Fibroblast of peridontal ligament (primary cell): ENCODE measurements at regions not wholly inside any gene's neighbourhood (a gene's known extent, or its start where the extent isn't known, plus 50 kb on each side); places are given as distances from the start of the nearest gene placed in this dataset.

Experiments used
- DNase-seq: peaks from one replicate; pipeline ENCODE4 v3.0.0-alpha.2; 2010; ENCODE audit errors: extremely low read depth

DNA sequence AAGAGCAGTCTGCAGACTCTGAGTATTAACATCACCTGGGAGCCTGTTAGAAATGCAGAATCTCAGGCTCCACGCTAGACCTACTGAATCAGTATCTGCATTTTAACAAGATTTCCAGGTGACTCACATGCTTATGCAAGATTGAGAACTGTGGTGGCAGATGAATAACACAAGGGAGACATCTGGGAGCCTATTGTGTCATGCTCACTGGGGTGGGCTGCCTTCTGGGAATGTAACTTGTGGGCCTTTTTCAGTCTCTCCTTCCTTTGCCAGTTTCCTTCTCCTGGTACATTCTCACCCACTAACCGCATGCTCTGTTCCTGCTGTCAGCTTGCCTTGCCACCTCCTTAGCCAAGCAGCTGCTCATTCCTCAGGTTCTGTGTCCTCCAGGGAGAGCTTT is 176.6 kb upstream of the C9orf72 start:
- no peak for DNase-seq

DNA sequence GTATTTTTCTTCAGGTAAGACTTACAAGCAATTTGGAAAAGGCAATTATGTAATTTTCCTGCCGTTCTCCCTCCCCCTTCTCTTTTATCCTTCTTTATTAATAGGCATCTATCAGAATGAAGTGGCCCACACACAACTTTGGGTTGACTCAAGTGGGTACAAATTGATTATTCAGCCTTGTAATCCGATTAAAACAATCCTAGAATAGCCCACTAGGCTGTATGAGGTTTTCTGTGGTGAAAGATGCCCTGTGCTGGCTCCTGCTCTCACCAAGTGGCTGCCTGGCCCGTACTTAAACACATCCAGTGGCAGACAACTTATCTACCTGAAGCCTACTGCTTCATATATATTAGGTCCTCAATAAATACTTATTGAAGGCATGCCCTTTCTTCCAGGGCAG is 177.3 kb upstream of the C9orf72 start:
- no peak for DNase-seq

DNA sequence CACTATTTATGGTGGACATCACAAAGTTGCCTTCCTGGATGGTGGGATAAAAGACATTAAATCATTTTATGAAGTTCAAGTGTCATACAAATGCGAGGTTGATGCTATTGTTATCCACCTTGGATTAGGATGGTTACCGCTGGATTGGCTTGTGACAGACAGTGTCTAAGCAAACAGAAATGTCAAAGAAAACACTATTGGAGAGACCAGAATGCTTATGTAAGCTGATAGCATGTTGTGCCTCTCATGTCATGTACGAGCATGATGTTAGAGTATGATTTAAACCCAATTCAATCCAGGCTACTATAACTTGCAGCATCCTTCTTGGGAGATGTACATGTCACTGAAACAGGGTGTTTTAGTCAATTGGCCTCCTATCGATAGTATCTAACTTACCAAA is 178.8 kb upstream of the C9orf72 start:
- DNase-seq = no peak

DNA sequence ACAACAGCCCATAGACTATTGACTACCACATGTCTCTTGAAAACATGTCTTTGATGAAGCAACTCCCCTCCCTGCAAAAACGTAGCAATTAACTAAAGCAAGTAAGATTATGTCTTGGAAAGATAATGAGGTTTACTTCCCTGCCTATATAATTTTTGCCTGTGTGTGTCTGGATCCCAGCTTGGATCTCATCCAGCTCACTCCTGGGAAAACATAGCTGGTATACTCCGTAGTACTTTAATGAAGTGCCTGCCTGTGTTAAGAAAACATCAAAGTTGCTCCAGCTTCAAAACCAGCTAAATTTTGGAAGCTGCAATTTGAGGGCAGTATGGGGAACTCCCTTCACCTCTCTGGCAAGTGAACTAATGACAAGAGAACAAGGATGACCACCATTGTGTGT is 182.6 kb upstream of the C9orf72 start:
- DNase-seq = no peak

DNA sequence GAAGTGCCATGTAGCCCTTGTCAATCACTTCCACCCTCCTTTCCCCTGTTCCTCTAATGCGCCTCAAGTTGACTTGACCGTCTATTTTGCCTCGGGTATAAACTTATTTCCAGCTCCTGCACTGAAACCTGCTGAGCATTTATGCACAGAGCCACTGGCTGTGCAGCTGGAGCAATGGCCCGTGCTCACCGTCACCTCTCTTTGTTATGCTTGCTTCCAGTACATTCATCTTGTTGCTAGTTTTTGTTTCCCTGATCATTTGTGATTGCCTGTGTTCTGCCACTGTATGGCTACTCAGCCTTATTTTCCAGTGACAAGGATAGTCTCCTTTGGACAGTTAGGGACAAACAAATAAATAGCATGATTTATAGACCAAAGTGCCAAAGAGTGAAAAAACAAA is 183.1 kb upstream of the C9orf72 start:
- DNase-seq = no peak

DNA sequence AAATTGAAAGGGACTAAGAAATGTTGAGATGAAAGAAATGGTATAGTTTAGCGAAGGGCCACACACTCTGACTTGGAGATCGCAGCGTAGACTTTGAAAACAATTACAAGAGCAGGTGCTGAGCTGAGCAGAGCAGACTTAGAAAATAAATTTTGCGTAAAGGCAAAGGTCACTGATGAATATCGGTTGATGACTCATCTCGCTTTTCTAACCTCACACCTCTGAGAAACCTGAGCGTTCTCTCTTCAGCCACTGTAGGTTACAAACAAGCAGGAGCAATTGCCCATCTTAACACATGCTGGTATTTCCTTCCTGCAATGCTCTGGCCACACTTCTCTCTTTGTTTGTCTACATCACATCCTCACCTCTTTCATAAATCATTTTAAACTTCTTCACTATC is 190.6 kb upstream of the C9orf72 start:
- no peak for DNase-seq

DNA sequence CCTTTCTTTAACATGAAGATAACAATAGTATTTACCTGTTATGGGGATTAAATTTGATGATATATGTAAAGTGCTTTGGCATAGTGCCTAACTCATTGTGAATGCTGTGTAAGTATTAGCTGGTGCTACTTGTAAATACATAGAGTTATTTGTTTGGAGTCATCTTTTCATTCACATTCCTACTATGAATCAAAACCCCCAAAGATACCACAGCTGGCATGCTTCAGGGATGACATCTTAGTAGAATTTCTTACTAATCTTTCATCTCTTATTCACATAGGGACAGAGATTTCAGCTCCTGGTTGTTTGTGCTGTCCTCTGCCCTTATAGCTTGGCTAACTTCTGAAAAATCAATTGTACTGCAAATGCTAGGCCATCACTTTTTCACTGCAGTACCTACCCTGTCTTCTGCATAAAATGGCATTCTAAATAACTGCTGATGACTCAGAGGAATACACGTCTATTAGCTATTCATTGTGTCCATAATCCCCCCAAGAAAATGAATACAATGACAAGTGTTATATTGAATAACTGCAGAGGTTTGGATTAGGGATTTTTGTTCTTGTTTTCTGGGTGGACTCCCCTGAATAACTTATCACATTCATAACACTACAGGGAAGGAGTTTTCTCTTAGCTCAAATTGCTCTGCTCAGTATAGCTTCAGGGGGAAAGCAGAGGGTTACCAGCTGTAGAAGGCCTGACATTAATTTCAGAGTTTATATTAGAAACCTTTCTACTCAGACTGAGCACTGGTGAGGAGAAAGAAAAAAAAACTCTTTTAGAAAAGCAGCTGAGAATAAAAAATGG is 192.2 kb upstream of the C9orf72 start:
- no peak for DNase-seq

DNA sequence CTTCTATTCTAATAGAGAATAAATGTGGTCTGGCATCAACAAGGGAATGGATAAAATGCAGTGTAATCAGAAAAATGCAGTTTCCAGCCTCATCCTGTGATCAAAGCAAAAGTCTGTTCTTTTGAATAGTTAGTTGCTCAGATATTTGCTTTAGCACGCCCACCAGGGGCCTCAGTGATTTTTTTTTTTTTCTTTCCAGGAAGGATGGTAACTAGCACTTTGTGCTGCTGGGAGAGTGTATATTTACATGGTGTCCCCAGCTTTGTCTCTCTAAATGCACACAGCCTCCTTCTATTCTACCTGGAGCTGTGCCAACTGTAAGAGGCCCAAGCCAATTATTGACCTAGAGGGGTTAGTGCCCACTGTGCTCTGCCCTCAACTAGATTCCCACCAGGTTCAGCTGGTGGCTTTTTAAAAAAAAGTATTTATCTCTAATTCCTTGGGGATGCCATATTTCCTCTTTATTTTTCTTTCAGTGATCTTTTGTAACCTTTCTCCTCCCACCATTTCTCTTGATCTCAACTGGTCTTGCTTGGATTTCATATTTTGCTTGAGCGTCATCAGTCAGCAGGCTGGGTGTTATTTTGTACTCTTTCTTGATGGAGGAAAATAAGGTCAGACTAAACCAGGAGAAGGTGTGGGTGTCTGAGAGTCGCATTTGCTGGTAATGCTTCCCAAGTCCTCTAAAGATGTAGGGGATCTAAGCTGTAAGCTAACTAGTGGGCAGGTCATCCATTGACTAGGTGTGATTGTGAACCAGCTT is 193.0 kb upstream of the C9orf72 start:
- DNase-seq = no peak

DNA sequence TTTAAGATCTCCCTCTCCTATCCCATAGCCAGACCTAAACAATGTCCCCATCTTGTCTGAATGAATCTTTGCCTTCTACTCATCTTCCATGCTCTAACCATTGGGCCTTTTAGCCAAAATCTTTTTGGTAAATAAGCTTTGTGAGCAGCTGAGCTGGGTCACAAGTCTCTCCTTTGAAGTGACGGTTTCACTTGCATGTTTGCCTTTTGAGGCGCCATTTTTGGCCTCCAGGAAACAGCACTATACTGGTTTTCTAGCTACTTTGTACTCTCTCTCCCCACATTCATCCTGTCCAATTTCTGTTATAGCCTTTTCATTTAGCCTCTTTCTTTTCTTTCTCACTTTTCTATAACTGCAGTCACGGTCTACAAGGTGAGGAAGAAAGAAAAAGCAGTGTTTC is 195.5 kb upstream of the C9orf72 start:
- no peak for DNase-seq

DNA sequence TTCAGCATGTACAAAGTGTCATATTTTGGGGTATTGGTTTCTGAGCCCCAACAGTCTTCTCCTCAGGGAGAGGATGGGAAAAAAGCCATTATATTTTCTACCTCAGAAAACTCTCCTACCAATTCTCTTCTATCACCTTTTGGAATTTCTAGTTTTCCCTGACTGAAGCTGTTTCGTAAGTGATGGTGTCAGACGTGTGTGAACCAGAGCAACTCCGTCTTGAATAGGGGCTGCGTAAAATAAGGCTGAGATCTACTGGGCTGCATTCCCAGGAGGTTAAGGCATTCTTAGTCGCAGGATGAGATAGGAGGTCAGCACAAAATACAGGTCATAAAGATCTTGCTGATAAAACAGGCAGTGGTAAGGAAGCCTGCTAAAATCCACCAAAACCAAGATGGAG is 197.3 kb upstream of the C9orf72 start:
- no peak for DNase-seq

DNA sequence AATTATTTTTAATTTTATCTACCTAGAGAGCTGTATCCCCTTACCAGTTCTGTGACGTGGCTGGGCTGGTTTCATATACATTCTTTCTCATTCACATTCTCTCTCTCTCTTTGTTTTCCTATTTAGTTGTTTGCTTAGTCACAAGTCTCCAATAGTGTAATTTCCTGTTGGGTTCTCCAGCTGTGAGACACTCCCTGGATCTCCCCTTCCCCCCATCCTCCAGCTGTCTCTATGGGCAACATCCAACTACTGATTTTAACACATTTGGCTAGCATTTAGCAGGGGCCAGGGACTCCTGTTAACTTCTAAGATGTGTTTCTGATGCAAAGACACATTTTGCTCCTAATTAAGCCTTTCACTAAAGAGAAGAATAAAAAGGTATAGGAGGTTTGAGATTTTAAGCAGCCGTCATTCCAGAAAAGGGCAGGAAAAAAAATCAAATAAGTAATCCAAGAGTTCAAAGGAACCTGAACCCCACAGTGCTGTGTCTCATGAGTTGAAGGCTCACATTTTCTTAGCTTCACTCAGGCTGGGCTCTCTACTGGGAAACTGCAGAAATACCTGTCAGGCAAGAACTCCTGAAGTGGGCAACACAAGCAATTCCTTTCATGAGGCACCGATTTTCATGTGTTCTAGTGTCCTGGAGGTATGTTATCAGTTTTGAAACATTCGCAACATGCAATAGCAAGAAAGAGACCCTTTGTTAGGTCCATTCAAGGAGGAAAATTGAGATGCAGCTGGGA is 198.7 kb upstream of the C9orf72 start:
- no peak for DNase-seq

DNA sequence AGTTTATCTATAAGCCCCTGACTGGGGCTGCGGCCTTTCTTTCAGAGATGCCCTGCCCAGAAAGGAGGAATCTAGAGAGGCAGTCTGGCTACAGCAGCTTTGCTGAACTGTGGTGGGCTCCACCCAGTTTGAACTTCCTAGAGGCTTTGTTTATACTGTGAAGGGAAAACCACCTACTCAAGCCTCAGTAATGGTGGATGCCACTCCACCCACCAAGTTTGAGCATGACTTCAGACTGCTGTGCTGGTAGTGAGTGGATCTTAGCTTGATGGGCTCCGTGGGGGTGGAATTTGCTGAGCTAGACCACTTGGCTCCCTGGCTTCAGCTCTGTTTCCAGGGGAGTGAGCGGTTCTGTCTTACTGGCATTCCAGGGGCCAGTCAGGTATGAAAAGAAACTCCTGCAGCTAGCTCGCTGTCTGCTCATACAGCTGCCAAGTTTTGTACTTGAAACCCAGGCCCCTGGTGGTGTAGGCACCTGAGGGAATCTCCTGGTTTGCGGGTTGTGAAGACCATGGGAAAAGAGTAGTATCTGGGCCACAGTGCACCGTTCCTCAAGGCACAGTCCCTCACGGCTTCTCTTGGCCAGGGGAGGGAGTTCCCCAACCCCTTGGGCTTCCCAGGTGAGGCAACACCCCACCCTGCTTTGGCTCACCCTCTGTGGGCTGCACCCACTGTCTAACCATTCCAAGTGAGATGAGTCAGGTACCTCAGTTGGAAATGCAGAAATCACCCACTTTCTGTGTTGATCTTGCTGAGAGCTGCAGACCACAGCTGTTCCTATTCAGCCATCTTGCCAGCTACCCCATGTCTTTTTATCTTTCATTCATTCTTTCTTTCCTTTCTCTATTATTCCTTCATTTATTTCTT is 211.8 kb upstream of the C9orf72 start:
- no peak for DNase-seq

DNA sequence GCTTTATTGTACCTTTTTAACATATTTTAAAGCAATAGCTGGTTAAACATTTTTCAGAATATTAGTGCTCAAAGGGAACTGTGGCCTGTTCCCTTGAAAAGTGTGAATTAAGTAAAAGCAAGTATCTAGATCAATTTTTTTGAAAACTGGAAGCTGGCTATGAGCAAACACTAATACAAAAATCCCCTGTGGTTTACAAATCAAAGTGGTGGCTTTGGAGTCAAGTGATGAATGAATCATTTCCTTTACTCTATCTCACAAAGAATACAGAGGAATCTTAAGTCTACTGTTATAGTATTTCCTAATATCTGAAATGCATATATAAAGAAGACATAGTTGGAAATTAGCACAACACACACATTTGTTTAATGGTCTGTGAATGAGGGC is 212.4 kb upstream of the C9orf72 start:
- DNase-seq = no peak

DNA sequence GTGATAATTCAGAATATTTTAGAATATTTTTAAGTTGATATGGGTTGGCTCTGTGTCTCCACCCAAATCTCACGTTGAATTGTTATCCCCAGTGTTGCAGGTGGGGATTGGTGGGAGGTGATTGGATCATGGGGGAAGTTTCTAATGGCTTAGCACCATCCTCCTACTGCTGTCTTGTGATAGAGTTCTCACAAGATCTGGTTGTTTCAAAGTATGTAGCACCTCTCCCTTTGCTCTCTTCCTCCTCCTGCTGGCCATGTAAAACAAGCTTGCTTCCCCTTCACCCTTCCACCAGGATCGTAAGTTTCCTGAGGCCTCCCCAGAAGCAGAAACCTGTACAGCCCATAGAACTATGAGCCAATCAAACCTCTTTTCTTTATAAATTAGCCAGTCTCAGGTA is 214.6 kb upstream of the C9orf72 start:
- DNase-seq = no peak

DNA sequence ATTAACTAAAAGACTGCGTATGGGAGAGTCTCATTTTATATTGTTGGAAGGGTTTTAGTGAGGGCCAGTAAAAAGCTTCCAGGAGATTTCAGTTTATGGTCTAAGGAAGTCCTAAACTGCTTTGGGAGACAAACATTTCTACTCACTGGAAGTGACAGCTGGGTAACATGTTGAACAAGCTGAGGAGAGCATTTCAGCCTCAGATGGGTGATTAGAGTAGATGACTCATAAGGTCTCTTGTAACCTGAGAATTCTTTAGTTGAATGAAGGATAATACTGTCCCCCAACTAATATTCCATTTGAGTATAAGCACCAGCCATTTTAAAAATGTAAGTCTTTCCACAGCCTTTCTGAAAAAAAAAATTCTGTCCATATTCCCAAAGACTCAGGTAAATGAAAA is 218.0 kb upstream of the C9orf72 start:
- no peak for DNase-seq

DNA sequence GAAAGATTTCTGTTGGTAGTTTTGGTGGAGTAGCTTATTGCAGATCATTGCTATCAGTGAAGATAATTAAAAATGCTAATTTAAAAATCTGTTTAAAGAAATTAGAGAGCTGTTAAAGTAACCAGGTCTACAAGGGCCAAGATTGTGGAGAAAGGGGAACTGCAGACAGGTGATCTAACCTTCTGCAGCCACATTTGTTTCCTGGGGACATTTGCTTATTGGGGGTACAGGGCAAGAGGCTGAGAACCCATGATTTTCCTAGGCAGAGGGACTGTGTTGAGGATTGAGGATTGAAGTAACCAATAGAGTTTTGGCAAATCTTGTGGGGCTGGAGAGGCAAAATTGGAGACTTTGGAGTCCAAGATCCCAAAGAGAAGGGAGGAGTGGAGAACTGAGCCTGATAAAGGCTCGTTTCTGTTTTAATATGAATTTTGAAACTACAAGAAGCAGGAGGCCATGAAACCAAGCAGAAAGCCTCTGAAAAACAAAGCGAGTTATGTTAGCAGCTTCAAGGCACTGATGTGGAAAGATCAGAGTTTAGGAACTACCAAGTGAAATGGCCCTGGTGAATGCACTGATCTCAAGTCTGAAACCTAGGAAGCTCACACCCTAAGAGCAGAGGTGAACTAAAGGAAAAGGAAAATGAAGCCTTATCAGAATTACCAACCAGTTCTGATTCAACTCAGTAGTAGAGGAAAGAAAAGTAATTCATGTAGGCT is 219.8 kb upstream of the C9orf72 start:
- no peak for DNase-seq

DNA sequence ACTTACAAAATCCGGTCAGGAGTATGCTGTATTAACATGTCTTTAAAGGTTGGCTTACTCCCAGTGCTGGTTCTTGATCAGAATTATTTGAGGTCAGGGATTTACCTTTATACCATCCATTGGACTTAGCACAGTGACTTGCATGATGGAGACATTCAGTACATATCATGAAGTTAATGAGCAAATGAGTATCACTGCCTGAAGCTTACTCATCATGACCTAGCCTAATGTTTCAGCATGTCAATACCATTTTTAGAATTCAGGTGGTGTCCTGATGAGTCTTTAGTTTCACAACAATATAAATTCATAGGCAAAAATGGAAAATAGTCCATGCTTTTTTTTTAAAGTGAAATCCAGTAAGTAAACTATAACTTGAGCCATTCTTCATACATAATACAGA is 226.0 kb upstream of the C9orf72 start:
- DNase-seq = no peak

DNA sequence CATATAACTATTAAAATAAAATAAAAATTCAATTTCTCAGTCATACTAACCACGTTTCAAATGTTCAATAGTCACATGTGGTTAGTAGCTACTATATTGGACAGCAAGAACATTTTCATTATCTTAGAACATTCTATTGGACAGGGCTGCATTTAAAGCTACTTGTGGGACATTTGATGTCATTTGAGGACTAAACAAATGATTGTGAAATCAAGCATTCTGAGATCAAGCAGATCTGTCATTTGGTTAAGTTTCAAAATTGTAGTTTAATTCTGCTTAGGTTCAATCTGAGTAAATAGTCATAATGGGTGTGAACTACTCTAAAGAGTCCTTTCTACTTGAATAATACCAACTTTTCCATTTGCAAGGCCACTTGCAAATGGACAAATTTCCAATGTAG is 226.9 kb upstream of the C9orf72 start:
- DNase-seq = no peak

DNA sequence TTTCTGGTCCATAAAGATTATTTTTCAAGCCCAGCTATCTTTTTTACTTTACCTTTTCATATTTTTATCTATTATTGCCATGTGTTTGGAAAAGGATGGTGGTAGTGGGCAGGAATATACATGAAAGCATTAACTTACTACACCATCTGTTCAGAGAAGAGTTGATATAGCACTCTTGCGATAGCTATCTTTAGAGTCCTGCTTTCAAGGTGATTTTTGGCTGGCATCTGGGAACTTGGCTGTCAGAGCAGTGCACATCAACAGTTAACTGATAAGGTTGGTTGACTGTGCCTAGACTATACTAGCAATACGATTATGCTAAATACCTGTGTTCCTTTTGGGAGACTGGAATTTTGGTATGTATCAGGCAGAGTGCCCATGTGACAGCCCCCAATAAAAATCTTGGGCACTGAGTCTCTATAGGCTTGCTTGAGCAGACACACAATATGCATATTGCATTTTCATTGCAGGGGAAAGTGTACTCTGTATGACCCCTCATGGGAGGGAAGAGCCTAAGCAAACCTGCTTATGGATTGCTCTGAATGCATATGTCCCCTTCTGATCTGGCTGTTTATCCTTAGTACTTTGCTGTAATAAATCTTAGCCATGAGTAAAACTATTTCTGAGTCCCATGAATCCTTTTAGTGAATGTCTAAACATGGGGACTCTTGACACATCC is 227.6 kb upstream of the C9orf72 start:
- DNase-seq = no peak

DNA sequence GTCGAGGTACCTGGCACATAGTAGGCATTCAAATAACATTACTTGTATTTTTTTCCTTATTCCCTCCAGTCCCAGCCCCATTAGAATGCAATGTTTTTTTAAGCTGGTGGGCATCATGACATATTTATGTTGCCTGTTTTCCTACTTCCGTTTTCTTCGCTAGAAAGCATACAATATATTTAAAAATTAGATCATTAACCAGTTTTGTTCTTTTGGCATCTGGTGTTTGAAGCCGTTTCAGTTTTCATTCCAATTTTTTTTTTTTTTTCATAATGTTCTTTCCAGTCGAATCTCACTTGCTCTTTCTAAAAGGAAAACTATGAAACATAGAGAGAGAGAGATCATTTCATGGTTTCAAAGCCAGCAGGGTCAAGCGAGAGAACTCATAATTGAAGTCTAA is 228.3 kb upstream of the C9orf72 start:
- DNase-seq = no peak

DNA sequence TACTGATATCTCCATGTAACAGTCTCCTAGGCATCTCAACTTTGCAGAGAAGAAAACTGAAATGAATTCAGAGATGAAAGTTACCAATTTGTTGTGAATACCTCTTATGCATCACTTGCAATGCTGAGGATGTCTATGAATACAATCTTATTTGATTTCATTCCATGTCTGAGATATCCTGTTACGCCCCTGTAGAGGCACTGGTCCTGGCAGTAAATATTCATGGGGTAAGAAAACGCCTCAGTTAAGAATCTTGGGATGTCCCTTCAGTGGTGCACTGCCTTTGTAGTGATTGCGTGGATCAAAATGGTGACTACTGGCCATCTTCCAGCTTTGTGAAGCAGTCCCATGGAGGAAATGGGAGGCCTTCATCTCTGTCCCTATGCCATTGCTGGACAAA is 229.1 kb upstream of the C9orf72 start:
- no peak for DNase-seq
